ENCODE measurements at regions not wholly inside any gene's neighbourhood (a gene's known extent, or its start where the extent isn't known, plus 50 kb on each side); places are given as distances from the start of the nearest gene placed in this dataset.

- Mint-ChIP-seq H3K27me3 (no peaks in the 10 kb centered on the region), H3K27ac (no peak overlapping the region)
These were observed 123.0 kb downstream of the HTR1B start for GRCh38 chr6:77340331-77340730.

GRCh38 chr6:77339926-77340325, 123.4 kb downstream of the HTR1B start:
- Mint-ChIP-seq H3K27ac (no peak overlapping the region), H3K36me3 (no peaks in the 10 kb centered on the region), H3K4me3 (no peak overlapping the region), H3K27me3 (no peaks in the 10 kb centered on the region), H3K9me3 (peaks cover 14% of the 10 kb centered on the region), H3K4me1 (no peaks in the 10 kb centered on the region)

More at GRCh38 chr6:77340331-77340730, 123.0 kb downstream of the HTR1B start:
- Mint-ChIP-seq H3K36me3 (no peaks in the 10 kb centered on the region), H3K9me3 (peaks cover 13% of the 10 kb centered on the region), H3K4me3 (no peak overlapping the region), H3K4me1 (no peaks in the 10 kb centered on the region)

GRCh38 chr6:77337392-77337791, 125.9 kb downstream of the HTR1B start:
- Mint-ChIP-seq H3K27me3 (no peaks in the 10 kb centered on the region), H3K9me3 (peaks cover 14% of the 10 kb centered on the region), H3K36me3 (no peaks in the 10 kb centered on the region), H3K4me1 (no peaks in the 10 kb centered on the region), H3K27ac (no peak overlapping the region), H3K4me3 (no peak overlapping the region)

GRCh38 chr6:77334093-77334492, 129.2 kb downstream of the HTR1B start:
- Mint-ChIP-seq H3K9me3 (peaks cover 14% of the 10 kb centered on the region), H3K36me3 (no peaks in the 10 kb centered on the region), H3K27me3 (no peaks in the 10 kb centered on the region), H3K27ac (no peak overlapping the region), H3K4me3 (no peak overlapping the region), H3K4me1 (no peaks in the 10 kb centered on the region)

- Mint-ChIP-seq H3K27ac (no peak overlapping the region), H3K4me3 (no peak overlapping the region), H3K4me1 (no peaks in the 10 kb centered on the region), H3K36me3 (no peaks in the 10 kb centered on the region), H3K9me3 (peaks cover 14% of the 10 kb centered on the region), H3K27me3 (no peaks in the 10 kb centered on the region)
These were observed 130.2 kb downstream of the HTR1B start for GRCh38 chr6:77332915-77333623.

- Mint-ChIP-seq H3K9me3 (no peaks in the 10 kb centered on the region), H3K27me3 (no peaks in the 10 kb centered on the region), H3K36me3 (no peaks in the 10 kb centered on the region), H3K27ac (no peak overlapping the region), H3K4me3 (no peak overlapping the region), H3K4me1 (no peaks in the 10 kb centered on the region)
These were observed 136.6 kb downstream of the HTR1B start for GRCh38 chr6:77326711-77327110.

GRCh38 chr6:77326029-77326428, 137.3 kb downstream of the HTR1B start:
- H3K27ac Mint-ChIP-seq = no peak overlapping the region
- no peak overlapping the region for H3K4me3 Mint-ChIP-seq
- H3K27me3 Mint-ChIP-seq = no peaks in the 10 kb centered on the region
- no peaks in the 10 kb centered on the region for H3K4me1 Mint-ChIP-seq
- H3K9me3 Mint-ChIP-seq = no peaks in the 10 kb centered on the region
- H3K36me3 Mint-ChIP-seq = no peaks in the 10 kb centered on the region

- H3K27me3 Mint-ChIP-seq = no peaks in the 10 kb centered on the region
- H3K9me3 Mint-ChIP-seq = no peaks in the 10 kb centered on the region
These were observed 138.4 kb downstream of the HTR1B start for GRCh38 chr6:77324866-77325265.

GRCh38 chr6:77322604-77323003, 140.7 kb downstream of the HTR1B start:
- H3K27ac Mint-ChIP-seq = no peak overlapping the region
- H3K27me3 Mint-ChIP-seq = no peaks in the 10 kb centered on the region
- no peaks in the 10 kb centered on the region for H3K36me3 Mint-ChIP-seq
- peaks cover 5% of the 10 kb centered on the region for H3K9me3 Mint-ChIP-seq
- H3K4me3 Mint-ChIP-seq = no peak overlapping the region
- H3K4me1 Mint-ChIP-seq = no peaks in the 10 kb centered on the region

More at GRCh38 chr6:77324866-77325265, 138.4 kb downstream of the HTR1B start:
- Mint-ChIP-seq H3K27ac (no peak overlapping the region), H3K36me3 (no peaks in the 10 kb centered on the region), H3K4me3 (no peak overlapping the region), H3K4me1 (no peaks in the 10 kb centered on the region)

- H3K9me3 Mint-ChIP-seq = peaks cover 5% of the 10 kb centered on the region
- H3K4me3 Mint-ChIP-seq = no peak overlapping the region
- H3K4me1 Mint-ChIP-seq = no peaks in the 10 kb centered on the region
- H3K27ac Mint-ChIP-seq = no peak overlapping the region
- no peaks in the 10 kb centered on the region for H3K27me3 Mint-ChIP-seq
- no peaks in the 10 kb centered on the region for H3K36me3 Mint-ChIP-seq
These were observed 145.0 kb downstream of the HTR1B start for GRCh38 chr6:77318256-77318655.

- Mint-ChIP-seq H3K4me1 (no peaks in the 10 kb centered on the region), H3K27me3 (no peaks in the 10 kb centered on the region), H3K27ac (no peak overlapping the region)
These were observed 149.7 kb downstream of the HTR1B start for GRCh38 chr6:77313595-77313994.

GRCh38 chr6:77299931-77300330, 163.4 kb downstream of the HTR1B start:
- H3K4me1 Mint-ChIP-seq = no peaks in the 10 kb centered on the region
- H3K4me3 Mint-ChIP-seq = no peak overlapping the region
- H3K9me3 Mint-ChIP-seq = no peaks in the 10 kb centered on the region
- no peaks in the 10 kb centered on the region for H3K36me3 Mint-ChIP-seq
- no peak overlapping the region for H3K27ac Mint-ChIP-seq
- no peaks in the 10 kb centered on the region for H3K27me3 Mint-ChIP-seq

More at GRCh38 chr6:77313595-77313994, 149.7 kb downstream of the HTR1B start:
- H3K4me3 Mint-ChIP-seq = no peak overlapping the region
- peaks cover 2% of the 10 kb centered on the region for H3K9me3 Mint-ChIP-seq
- H3K36me3 Mint-ChIP-seq = no peaks in the 10 kb centered on the region

GRCh38 chr6:77298283-77298682, 165.0 kb downstream of the HTR1B start:
- Mint-ChIP-seq H3K9me3 (no peaks in the 10 kb centered on the region), H3K4me3 (no peak overlapping the region), H3K27me3 (no peaks in the 10 kb centered on the region), H3K4me1 (no peaks in the 10 kb centered on the region), H3K27ac (no peak overlapping the region), H3K36me3 (no peaks in the 10 kb centered on the region)

GRCh38 chr6:77292564-77293546, 170.4 kb downstream of the HTR1B start:
- Mint-ChIP-seq H3K27me3 (no peaks in the 10 kb centered on the region), H3K4me3 (no peak overlapping the region), H3K9me3 (no peaks in the 10 kb centered on the region), H3K4me1 (no peaks in the 10 kb centered on the region), H3K27ac (no peak overlapping the region), H3K36me3 (no peaks in the 10 kb centered on the region)

- Mint-ChIP-seq H3K4me1 (no peaks in the 10 kb centered on the region), H3K9me3 (no peaks in the 10 kb centered on the region), H3K4me3 (no peak overlapping the region), H3K27me3 (no peaks in the 10 kb centered on the region), H3K27ac (no peak overlapping the region), H3K36me3 (no peaks in the 10 kb centered on the region)
These were observed 172.5 kb downstream of the HTR1B start for GRCh38 chr6:77290798-77291197.

GRCh38 chr6:77286541-77286940, 176.8 kb downstream of the HTR1B start:
- no peak overlapping the region for H3K4me3 Mint-ChIP-seq
- H3K27ac Mint-ChIP-seq = no peak overlapping the region
- H3K27me3 Mint-ChIP-seq = no peaks in the 10 kb centered on the region
- no peaks in the 10 kb centered on the region for H3K9me3 Mint-ChIP-seq
- H3K36me3 Mint-ChIP-seq = no peaks in the 10 kb centered on the region
- H3K4me1 Mint-ChIP-seq = no peaks in the 10 kb centered on the region
